K562 (cell line): ENCODE measurements at regions not wholly inside any gene's neighbourhood (a gene's known extent, or its start where the extent isn't known, plus 50 kb on each side); places are given as distances from the start of the nearest gene placed in this dataset.

ENCODE experiments used
- ATAC-seq: fragments of 200-7000 bp; cut with Tn5 transposase; 3 replicates; pipeline ENCODE4 v1.9.1; 2020; ENCODE audit warnings: moderate library complexity
- BruUV-seq: library from RNA; stranded (reverse); fragments of 400-500 nt; replicated peaks from 2 replicates; lab custom pipeline; 2021; lab: Mats Ljungman, UMichigan
- CTCF ChIA-PET: fragments of 300-600 bp; formaldehyde crosslinking; extraction: SDS; loops from one replicate; lab custom pipeline; 2021; ENCODE audit warnings: low intra/inter-chr PET ratio; lab: Yijun Ruan, JAX
- POLR2A ChIA-PET: fragments of 300-600, 350-650 bp; sonication (Branson Sonifier 250); formaldehyde crosslinking; extraction: SDS; loops from one replicate; lab custom pipeline; 2021; ENCODE audit warnings: antibody characterized with exemption, inconsistent platforms; lab: Yijun Ruan, JAX
- DNase-seq, 4 experiments: peaks; one replicate each; pipeline versions ENCODE4 v3.0.0 to v3.0.0-alpha.2; 2011 to 2018; ENCODE audit warnings: low spot score in 3 of 4, mixed read lengths in 3 of 4; ENCODE audit errors: extremely low read depth in 1 of 4
- FAIRE-seq: peaks from 2 replicates; lab custom pipeline; 2011; peaks lifted over from hg19 to GRCh38; lab: Jason Lieb, UNC
- H2AFZ ChIP-seq: 2 replicates; pipeline ENCODE4 v1.6.0; 2011; ENCODE audit warnings: low read depth, low read length, control low read depth, inconsistent platforms
- H3K27ac ChIP-seq: fragments of 200-600 bp; 3 replicates; pipeline ENCODE4 v1.8.0; 2011; ENCODE audit warnings: low read depth, mild to moderate bottlenecking, control low read depth, inconsistent platforms, low read length, moderate library complexity, mixed read lengths; ENCODE audit errors: extremely low read depth
- H3K27me3 ChIP-seq, 2 experiments: fragments of 300-600 bp in 1 of 2; 2 replicates in 1 of 2; 3 replicates in 1 of 2; pipeline versions ENCODE4 v1.6.0 to v1.8.0; 2011; ENCODE audit warnings: inconsistent platforms in 2 of 2, low read length in 2 of 2, mild to moderate bottlenecking in 1 of 2, mixed read lengths in 1 of 2, moderate library complexity in 1 of 2; ENCODE audit not compliant: control insufficient read depth in 2 of 2, insufficient read depth in 2 of 2
- H3K36me3 ChIP-seq: fragments of 300-600 bp; 3 replicates; pipeline ENCODE4 v1.8.0; 2011; ENCODE audit warnings: mild to moderate bottlenecking, low read length, inconsistent platforms; ENCODE audit not compliant: control insufficient read depth, insufficient read depth
- H3K4me1 ChIP-seq, 2 experiments: fragments of 200-600 bp in 1 of 2; replicated peaks in 1 of 2; 2 replicates in 1 of 2; 3 replicates in 1 of 2; pipeline versions ENCODE4 v1.5.1 to v1.8.0; 2011; ENCODE audit warnings: inconsistent platforms in 2 of 2, low read length in 2 of 2, mild to moderate bottlenecking in 1 of 2, mixed read lengths in 1 of 2, moderate library complexity in 1 of 2; ENCODE audit not compliant: control insufficient read depth in 2 of 2, insufficient read depth in 2 of 2
- H3K4me2 ChIP-seq: 2 replicates; pipeline ENCODE4 v1.6.1; 2011; ENCODE audit warnings: low read length, control low read depth, inconsistent platforms, mixed read lengths; ENCODE audit not compliant: insufficient read depth
- H3K4me3 ChIP-seq: fragments of 200-600 bp; sonication (generic), shearing (Covaris generic); 2 replicates; pipeline ENCODE4 v1.5.1; 2016; ENCODE audit warnings: control low read depth, inconsistent platforms
- H3K79me2 ChIP-seq: fragments of 200-600 bp; 3 replicates; pipeline ENCODE4 v1.8.0; 2011; ENCODE audit warnings: low read length, inconsistent platforms; ENCODE audit not compliant: control insufficient read depth, insufficient read depth
- H3K9ac ChIP-seq, 2 experiments: 2 replicates each; pipeline versions ENCODE4 v1.6.0 to v1.6.1; 2011; ENCODE audit warnings: low read depth in 2 of 2, low read length in 2 of 2, control low read depth in 1 of 2, inconsistent platforms in 1 of 2, mild to moderate bottlenecking in 1 of 2, mixed read lengths in 1 of 2; ENCODE audit not compliant: insufficient read depth in 1 of 2
- H3K9me1 ChIP-seq: one replicate; pipeline ENCODE4 v1.6.0; 2011; ENCODE audit warnings: inconsistent platforms, mild to moderate bottlenecking, low read length, moderate library complexity; ENCODE audit not compliant: control insufficient read depth, insufficient read depth
- H3K9me3 ChIP-seq: replicated peaks from 2 replicates; pipeline ENCODE4 v1.5.1; 2011; ENCODE audit warnings: low read depth, low read length, inconsistent platforms; ENCODE audit not compliant: control insufficient read depth, insufficient read depth
- H4K20me1 ChIP-seq: replicated peaks from 2 replicates; pipeline ENCODE4 v1.6.1; 2011; ENCODE audit warnings: low read length, inconsistent platforms, mixed read lengths; ENCODE audit not compliant: control insufficient read depth, insufficient read depth
- HNRNPL ChIP-seq: fragments of 200-400 bp; formaldehyde crosslinking; IDR thresholded peaks from 2 replicates; pipeline ENCODE4 v1.6.1; 2017; ENCODE audit warnings: low read depth, mild to moderate bottlenecking, low read length
- TEAD2 ChIP-seq: fragments of 450-650 bp; IDR thresholded peaks from 2 replicates; pipeline ENCODE4 v1.6.1; 2016; ENCODE audit warnings: missing genetic modification characterization, control low read depth, missing compliant biosample characterization
- WGBS: fragments of 100-300 bp; shearing (Covaris generic); methylation state at CpG from one replicate; pipeline ENCODE4 v1.1.6; 2016; ENCODE audit warnings: low coverage, mixed read lengths; ENCODE audit not compliant: insufficient coverage; ENCODE audit errors: missing lambda C conversion rate; 5-methylcytosine and 5-hydroxymethylcytosine counted together
- in situ Hi-C: fragments of 300-500 bp; cut with MboI; formaldehyde crosslinking; loops from 4 replicates; pipeline ENCODE4 v1.15.0; 2018; ENCODE audit warnings: inconsistent platforms, mixed read lengths
- intact Hi-C: fragments of 100-400 bp; cut with micrococcal nuclease; formaldehyde crosslinking; loops from 2 replicates; pipeline ENCODE4 v1.14.2; 2022
- TF ChIP-seq, protein P1 (sequence below): fragments of 450-650 bp; IDR thresholded peaks from 2 replicates; pipeline ENCODE4 v1.6.1; 2016; ENCODE audit warnings: missing biosample characterization, missing genetic modification characterization
- TF ChIP-seq, protein P2 (sequence below): sonication (generic); formaldehyde crosslinking; IDR thresholded peaks from 2 replicates; pipeline ENCODE4 v1.8.0; 2023; ENCODE audit warnings: missing genetic modification reagents, mild to moderate bottlenecking, borderline replicate concordance

DNA sequence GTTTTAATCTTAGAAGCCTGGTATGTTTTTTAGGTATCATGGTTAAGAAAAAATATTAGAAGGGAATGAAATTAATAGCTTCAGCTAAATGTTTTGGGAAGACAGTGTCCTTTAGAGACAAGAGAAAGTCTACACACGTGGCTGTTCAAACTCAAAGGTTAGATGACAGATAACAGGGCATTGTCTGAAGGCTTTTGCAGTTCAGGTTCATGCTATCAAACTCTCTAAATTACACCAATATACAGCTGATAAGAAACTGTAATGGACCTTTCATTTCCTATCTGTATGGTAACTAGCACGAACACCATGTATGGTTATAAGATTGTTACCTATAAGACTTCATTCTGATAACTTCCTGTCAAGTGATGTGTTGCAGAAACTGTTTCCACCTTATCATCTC is 240.6 kb upstream of the MEF2C start:
- no peak for ATAC-seq
- in situ Hi-C loops: no loop called here

More for the DNA sequence above, 240.6 kb upstream of the MEF2C start:
- Histone ChIP-seq H3K9ac (no peak overlapping the region), H3K4me2 (no peak overlapping the region), H3K79me2 (no peaks in the 10 kb centered on the region), H3K4me1 (peaks cover 4 to 22% of the 10 kb centered on the region in 2 experiments; a peak in 4 of 5 replicates), H3K27me3 (no peaks in the 10 kb centered on the region), H4K20me1 (no peaks in the 10 kb centered on the region), H3K4me3 (no peak overlapping the region), H3K27ac (no peak overlapping the region), H3K9me3 (no peaks in the 10 kb centered on the region; the same call in 1 of the 2 replicates), H2AFZ (no peak overlapping the region), H3K36me3 (no peaks in the 10 kb centered on the region), H3K9me1 (no peaks in the 10 kb centered on the region)
- BruUV-seq: no TSS peak
- 9% methylated on average over 2 of the region's 2 CpGs for WGBS
- intact Hi-C loops: no loop called here
- ChIA-PET CTCF (no interaction called here), POLR2A (no interaction called here)
- DNase-seq (no peak), FAIRE-seq (no peak)
- TF ChIP-seq, protein P1, sequence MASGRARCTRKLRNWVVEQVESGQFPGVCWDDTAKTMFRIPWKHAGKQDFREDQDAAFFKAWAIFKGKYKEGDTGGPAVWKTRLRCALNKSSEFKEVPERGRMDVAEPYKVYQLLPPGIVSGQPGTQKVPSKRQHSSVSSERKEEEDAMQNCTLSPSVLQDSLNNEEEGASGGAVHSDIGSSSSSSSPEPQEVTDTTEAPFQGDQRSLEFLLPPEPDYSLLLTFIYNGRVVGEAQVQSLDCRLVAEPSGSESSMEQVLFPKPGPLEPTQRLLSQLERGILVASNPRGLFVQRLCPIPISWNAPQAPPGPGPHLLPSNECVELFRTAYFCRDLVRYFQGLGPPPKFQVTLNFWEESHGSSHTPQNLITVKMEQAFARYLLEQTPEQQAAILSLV (tag): no peak
- TF ChIP-seq HNRNPL (no peak), TEAD2 (tag) (no peak)
- TF ChIP-seq, protein P2, sequence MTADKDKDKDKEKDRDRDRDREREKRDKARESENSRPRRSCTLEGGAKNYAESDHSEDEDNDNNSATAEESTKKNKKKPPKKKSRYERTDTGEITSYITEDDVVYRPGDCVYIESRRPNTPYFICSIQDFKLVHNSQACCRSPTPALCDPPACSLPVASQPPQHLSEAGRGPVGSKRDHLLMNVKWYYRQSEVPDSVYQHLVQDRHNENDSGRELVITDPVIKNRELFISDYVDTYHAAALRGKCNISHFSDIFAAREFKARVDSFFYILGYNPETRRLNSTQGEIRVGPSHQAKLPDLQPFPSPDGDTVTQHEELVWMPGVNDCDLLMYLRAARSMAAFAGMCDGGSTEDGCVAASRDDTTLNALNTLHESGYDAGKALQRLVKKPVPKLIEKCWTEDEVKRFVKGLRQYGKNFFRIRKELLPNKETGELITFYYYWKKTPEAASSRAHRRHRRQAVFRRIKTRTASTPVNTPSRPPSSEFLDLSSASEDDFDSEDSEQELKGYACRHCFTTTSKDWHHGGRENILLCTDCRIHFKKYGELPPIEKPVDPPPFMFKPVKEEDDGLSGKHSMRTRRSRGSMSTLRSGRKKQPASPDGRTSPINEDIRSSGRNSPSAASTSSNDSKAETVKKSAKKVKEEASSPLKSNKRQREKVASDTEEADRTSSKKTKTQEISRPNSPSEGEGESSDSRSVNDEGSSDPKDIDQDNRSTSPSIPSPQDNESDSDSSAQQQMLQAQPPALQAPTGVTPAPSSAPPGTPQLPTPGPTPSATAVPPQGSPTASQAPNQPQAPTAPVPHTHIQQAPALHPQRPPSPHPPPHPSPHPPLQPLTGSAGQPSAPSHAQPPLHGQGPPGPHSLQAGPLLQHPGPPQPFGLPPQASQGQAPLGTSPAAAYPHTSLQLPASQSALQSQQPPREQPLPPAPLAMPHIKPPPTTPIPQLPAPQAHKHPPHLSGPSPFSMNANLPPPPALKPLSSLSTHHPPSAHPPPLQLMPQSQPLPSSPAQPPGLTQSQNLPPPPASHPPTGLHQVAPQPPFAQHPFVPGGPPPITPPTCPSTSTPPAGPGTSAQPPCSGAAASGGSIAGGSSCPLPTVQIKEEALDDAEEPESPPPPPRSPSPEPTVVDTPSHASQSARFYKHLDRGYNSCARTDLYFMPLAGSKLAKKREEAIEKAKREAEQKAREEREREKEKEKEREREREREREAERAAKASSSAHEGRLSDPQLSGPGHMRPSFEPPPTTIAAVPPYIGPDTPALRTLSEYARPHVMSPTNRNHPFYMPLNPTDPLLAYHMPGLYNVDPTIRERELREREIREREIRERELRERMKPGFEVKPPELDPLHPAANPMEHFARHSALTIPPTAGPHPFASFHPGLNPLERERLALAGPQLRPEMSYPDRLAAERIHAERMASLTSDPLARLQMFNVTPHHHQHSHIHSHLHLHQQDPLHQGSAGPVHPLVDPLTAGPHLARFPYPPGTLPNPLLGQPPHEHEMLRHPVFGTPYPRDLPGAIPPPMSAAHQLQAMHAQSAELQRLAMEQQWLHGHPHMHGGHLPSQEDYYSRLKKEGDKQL (CRISPR knock-in tag): no peak
